ENCODE measurements at regions not wholly inside any gene's neighbourhood (a gene's known extent, or its start where the extent isn't known, plus 50 kb on each side); places are given as distances from the start of the nearest gene placed in this dataset.

GRCh38 chr13:71005919-71006318 is 861.1 kb downstream of the DACH1 start:
- TF ChIP-seq MEIS1 (CRISPR knock-in tag; IDR thresholded peaks at IDR 0.05; ENCODE audit: borderline replicate concordance) (no peak), HMGXB4 (CRISPR knock-in tag; IDR thresholded peaks at IDR 0.05; ENCODE audit: borderline replicate concordance in 1 of 2, low read depth in 1 of 2) (no peak), ZNF766 (CRISPR knock-in tag; IDR thresholded peaks at IDR 0.05; ENCODE audit: borderline replicate concordance) (no peak)
